HCT116 (cell line): ENCODE measurements at regions not wholly inside any gene's neighbourhood (a gene's known extent, or its start where the extent isn't known, plus 50 kb on each side); places are given as distances from the start of the nearest gene placed in this dataset.

Experiments used
- EZH2 ChIP-seq: fragments of 200-600 bp; sonication (generic); IDR thresholded peaks from 2 replicates; pipeline ENCODE4 v1.6.1; 2017; ENCODE audit warnings: antibody characterized with exemption, mixed run types
- FOSL1 ChIP-seq: IDR thresholded peaks from 2 replicates; pipeline ENCODE4 v1.6.1; 2012; ENCODE audit warnings: low read depth
- JUND ChIP-seq: IDR thresholded peaks from 2 replicates; pipeline ENCODE4 v1.6.1; 2012
- POLR2A ChIP-seq: IDR thresholded peaks from 2 replicates; pipeline ENCODE4 v1.7.0; 2011; ENCODE audit warnings: borderline replicate concordance; ENCODE audit not compliant: insufficient read depth, insufficient read length; ENCODE audit errors: extremely low read depth
- POLR2AphosphoS5 ChIP-seq: IDR thresholded peaks from 2 replicates; pipeline ENCODE4 v1.6.1; 2011; ENCODE audit warnings: mild to moderate bottlenecking, low read depth, low read length, moderate library complexity
- RAD21 ChIP-seq: IDR thresholded peaks from 2 replicates; pipeline ENCODE4 v1.6.1; 2012; ENCODE audit warnings: low read depth, mild to moderate bottlenecking
- TF ChIP-seq, protein P1 (sequence below), 3 experiments: fragments of 200-600 bp in 1 of 3; sonication (generic) in 1 of 3; IDR thresholded peaks in 2 of 3; conservative IDR thresholded peaks in 1 of 3; 2 replicates each; pipeline ENCODE4 v1.5.1; 2012 to 2017; ENCODE audit warnings: low read depth in 2 of 3, low read length in 2 of 3, antibody characterized with exemption in 1 of 3, borderline replicate concordance in 1 of 3, control low read depth in 1 of 3, mild to moderate bottlenecking in 1 of 3, mixed read lengths in 1 of 3, mixed run types in 1 of 3, moderate library complexity in 1 of 3; ENCODE audit not compliant: insufficient read depth in 1 of 3

- TF ChIP-seq, protein P1, sequence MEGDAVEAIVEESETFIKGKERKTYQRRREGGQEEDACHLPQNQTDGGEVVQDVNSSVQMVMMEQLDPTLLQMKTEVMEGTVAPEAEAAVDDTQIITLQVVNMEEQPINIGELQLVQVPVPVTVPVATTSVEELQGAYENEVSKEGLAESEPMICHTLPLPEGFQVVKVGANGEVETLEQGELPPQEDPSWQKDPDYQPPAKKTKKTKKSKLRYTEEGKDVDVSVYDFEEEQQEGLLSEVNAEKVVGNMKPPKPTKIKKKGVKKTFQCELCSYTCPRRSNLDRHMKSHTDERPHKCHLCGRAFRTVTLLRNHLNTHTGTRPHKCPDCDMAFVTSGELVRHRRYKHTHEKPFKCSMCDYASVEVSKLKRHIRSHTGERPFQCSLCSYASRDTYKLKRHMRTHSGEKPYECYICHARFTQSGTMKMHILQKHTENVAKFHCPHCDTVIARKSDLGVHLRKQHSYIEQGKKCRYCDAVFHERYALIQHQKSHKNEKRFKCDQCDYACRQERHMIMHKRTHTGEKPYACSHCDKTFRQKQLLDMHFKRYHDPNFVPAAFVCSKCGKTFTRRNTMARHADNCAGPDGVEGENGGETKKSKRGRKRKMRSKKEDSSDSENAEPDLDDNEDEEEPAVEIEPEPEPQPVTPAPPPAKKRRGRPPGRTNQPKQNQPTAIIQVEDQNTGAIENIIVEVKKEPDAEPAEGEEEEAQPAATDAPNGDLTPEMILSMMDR (IDR thresholded peaks at IDR 0.05 in 2 of 3, conservative IDR thresholded peaks at IDR 0.05 in 1 of 3; ENCODE audit: borderline replicate concordance in 1 of 3, insufficient read depth in 1 of 3, low read depth in 2 of 3, low read length in 2 of 3), result no peak
- TF ChIP-seq POLR2A (no peak), JUND (no peak), RAD21 (no peak), EZH2 (no peak), POLR2AphosphoS5 (no peak), FOSL1 (no peak)
These were observed 262.0 kb downstream of the MAFB start for GRCh38 chr20:40427026-40427425.
